HUES48 (cell line): ENCODE measurements at regions not wholly inside any gene's neighbourhood (a gene's known extent, or its start where the extent isn't known, plus 50 kb on each side); places are given as distances from the start of the nearest gene placed in this dataset.

Source experiments
- H3K27ac ChIP-seq: one replicate; pipeline ENCODE4 v1.7.0; 2013; ENCODE audit warnings: low read depth, low read length, inconsistent platforms
- H3K27me3 ChIP-seq: 2 replicates; pipeline ENCODE4 v1.6.1; 2013; ENCODE audit warnings: mild to moderate bottlenecking, low read length; ENCODE audit not compliant: control insufficient read depth, insufficient read depth
- H3K36me3 ChIP-seq: 2 replicates; pipeline ENCODE4 v1.6.1; 2013; ENCODE audit warnings: low read length; ENCODE audit not compliant: control insufficient read depth, insufficient read depth
- H3K4me1 ChIP-seq: 2 replicates; pipeline ENCODE4 v1.6.1; 2013; ENCODE audit warnings: mild to moderate bottlenecking, low read length; ENCODE audit not compliant: control insufficient read depth, insufficient read depth
- H3K4me3 ChIP-seq: 2 replicates; pipeline ENCODE4 v1.5.1; 2013; ENCODE audit warnings: mild to moderate bottlenecking, low read depth, low read length
- H3K9ac ChIP-seq: 2 replicates; pipeline ENCODE4 v1.6.1; 2013; ENCODE audit warnings: mild to moderate bottlenecking, low read depth, low read length, moderate library complexity
- H3K9me3 ChIP-seq: 2 replicates; pipeline ENCODE4 v1.6.1; 2013; ENCODE audit warnings: low read length; ENCODE audit not compliant: control insufficient read depth, insufficient read depth

- H3K9ac ChIP-seq = no peak overlapping the region
- H3K27me3 ChIP-seq = no peaks in the 10 kb centered on the region
- H3K27ac ChIP-seq = no peak overlapping the region
- H3K9me3 ChIP-seq = no peaks in the 10 kb centered on the region
- H3K36me3 ChIP-seq = no peaks in the 10 kb centered on the region
- H3K4me1 ChIP-seq = no peaks in the 10 kb centered on the region
- H3K4me3 ChIP-seq = no peak overlapping the region
These were observed 63.2 kb upstream of the GUCY1A1 start for GRCh38 chr4:155603360-155603891.

DNA sequence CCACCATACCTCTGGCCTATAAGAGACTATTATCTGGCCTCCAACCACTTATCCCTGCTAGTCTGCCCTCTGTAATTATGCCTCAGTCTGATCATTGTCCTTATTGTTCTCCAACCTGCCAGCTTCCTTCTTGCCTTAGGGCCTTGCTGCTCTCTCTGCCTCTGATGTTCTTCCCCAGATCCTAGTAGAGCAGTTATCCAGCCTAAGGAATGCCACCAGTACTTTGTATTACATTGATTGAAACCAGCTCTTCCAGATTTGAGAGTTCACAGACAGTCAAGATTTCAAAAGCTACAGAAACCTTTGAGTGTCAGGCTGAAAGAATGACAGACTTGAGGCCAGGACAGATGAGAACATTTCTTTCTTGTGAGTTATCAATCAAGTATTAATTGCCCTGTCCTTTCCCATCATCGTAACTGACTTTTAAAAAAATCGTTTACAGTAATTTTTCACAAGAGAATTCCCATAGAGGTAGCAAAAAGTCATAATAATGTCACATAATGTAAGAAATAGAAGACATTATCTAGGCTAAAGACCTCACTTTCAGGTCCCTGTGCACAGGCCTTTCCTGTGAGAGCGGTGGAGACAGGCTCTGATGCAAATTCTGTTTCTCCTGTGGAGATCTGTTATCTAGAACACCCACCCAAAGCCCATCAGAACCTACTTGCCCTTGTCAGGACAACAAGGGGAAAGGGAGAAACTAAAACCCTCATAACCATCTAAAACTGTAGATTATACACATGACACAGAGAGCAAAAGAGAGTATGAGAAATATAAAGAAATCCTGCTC is 64.1 kb upstream of the GUCY1A1 start:
- Histone ChIP-seq H3K27ac (no peak overlapping the region), H3K36me3 (no peaks in the 10 kb centered on the region), H3K4me1 (no peaks in the 10 kb centered on the region), H3K27me3 (no peaks in the 10 kb centered on the region), H3K4me3 (no peak overlapping the region), H3K9ac (no peak overlapping the region), H3K9me3 (no peaks in the 10 kb centered on the region)

DNA sequence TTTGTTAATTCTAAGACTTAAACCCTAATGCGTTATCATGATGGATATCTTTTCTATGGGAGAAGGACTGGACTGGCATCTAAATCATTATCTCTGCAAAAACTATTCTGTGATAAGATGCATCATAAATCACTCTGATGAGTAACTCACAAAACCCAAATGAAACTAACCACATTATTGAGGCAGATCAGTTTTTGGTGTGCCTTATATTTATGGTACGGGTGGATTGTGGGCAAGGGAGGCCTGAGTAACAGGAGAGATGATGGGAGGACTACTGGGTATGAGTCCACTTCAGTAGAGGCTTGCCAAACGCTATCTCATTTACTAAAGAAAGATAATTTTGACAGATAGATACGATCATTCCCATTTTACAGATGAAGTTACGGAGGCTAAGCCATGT is 66.4 kb upstream of the GUCY1A1 start:
- Histone ChIP-seq H3K36me3 (no peaks in the 10 kb centered on the region), H3K4me1 (no peaks in the 10 kb centered on the region), H3K4me3 (no peak overlapping the region), H3K27me3 (no peaks in the 10 kb centered on the region), H3K9ac (no peak overlapping the region), H3K9me3 (no peaks in the 10 kb centered on the region), H3K27ac (no peak overlapping the region)

GRCh38 chr4:155599596-155599995 is 67.1 kb upstream of the GUCY1A1 start:
- Histone ChIP-seq H3K4me3 (no peak overlapping the region), H3K27me3 (no peaks in the 10 kb centered on the region), H3K9me3 (no peaks in the 10 kb centered on the region), H3K9ac (no peak overlapping the region), H3K36me3 (no peaks in the 10 kb centered on the region), H3K4me1 (no peaks in the 10 kb centered on the region), H3K27ac (no peak overlapping the region)

DNA sequence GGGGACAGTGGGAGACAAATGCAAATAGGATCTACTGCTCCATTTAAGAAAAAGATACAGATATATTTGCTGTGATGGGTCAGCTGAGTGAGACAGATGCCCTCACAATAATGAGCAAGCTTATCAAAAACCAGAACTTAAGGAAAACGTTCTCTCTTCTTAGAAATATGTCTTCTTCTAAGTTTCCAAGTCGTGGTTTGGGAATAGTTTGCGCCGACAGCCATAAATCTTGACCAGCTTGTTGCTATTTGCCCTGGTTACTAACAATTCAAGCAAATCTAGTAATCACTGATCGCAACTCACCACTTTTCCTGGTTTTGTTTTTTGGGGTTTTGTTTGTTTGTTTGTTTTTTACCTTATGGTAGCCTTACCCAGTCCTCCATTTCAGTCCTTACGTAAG is 67.6 kb upstream of the GUCY1A1 start:
- Histone ChIP-seq H3K27me3 (no peaks in the 10 kb centered on the region), H3K36me3 (no peaks in the 10 kb centered on the region), H3K4me1 (no peaks in the 10 kb centered on the region), H3K9ac (no peak overlapping the region), H3K4me3 (no peak overlapping the region), H3K9me3 (no peaks in the 10 kb centered on the region), H3K27ac (no peak overlapping the region)

DNA sequence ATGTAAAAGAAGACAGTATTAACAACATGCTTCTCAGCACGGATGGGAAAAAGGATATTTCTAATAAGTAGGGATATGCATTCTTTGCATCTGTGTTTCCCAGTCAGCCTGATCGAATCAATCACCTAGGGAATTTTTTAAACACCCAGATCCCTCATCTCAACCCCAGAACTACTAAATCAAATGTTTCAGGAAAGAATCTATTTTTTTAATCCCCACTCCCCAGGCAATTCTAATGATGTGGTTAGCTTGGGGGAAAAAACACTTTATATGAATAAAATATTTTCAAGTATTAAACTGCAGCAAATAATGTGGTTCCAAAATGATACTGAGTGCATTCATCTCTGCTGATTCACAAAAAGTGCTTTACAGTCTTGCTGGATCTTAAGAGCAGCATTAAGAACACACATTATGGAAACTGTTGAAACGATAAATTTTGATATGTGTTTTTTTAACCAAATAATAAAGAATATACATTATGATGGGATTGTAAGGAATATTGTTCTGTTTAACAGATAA is 68.7 kb upstream of the GUCY1A1 start:
- Histone ChIP-seq H3K9ac (no peak overlapping the region), H3K4me1 (no peaks in the 10 kb centered on the region), H3K9me3 (no peaks in the 10 kb centered on the region), H3K36me3 (no peaks in the 10 kb centered on the region), H3K27me3 (no peaks in the 10 kb centered on the region), H3K4me3 (no peak overlapping the region), H3K27ac (no peak overlapping the region)

GRCh38 chr4:155597281-155597680 is 69.4 kb upstream of the GUCY1A1 start:
- no peak overlapping the region for H3K27ac ChIP-seq
- no peak overlapping the region for H3K9ac ChIP-seq
- no peaks in the 10 kb centered on the region for H3K36me3 ChIP-seq
- H3K27me3 ChIP-seq = no peaks in the 10 kb centered on the region
- H3K4me3 ChIP-seq = no peak overlapping the region
- no peaks in the 10 kb centered on the region for H3K4me1 ChIP-seq
- no peaks in the 10 kb centered on the region for H3K9me3 ChIP-seq

- Histone ChIP-seq H3K4me3 (no peak overlapping the region), H3K4me1 (no peaks in the 10 kb centered on the region), H3K9ac (no peak overlapping the region), H3K9me3 (no peaks in the 10 kb centered on the region), H3K36me3 (no peaks in the 10 kb centered on the region), H3K27me3 (no peaks in the 10 kb centered on the region), H3K27ac (no peak overlapping the region)
These were observed 72.9 kb upstream of the GUCY1A1 start for GRCh38 chr4:155593793-155594192.

DNA sequence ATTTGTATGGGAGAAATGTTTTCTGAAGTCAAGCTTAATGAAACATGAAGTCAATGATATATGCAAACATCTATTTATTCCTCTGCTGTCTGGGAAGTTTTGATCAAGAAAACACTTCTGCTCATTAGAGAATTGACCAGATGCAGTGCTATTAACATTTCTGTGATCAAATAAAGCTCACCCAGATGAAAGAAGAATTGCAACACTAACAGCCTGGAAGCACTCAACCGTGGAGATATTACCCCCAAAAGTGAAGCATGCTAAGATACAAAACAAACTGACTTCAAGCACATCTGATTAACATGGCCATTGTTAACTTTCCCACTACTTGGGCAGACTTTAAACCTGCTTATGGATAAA is 73.7 kb upstream of the GUCY1A1 start:
- Histone ChIP-seq H3K9me3 (no peaks in the 10 kb centered on the region), H3K27me3 (no peaks in the 10 kb centered on the region), H3K4me1 (no peaks in the 10 kb centered on the region), H3K9ac (no peak overlapping the region), H3K36me3 (no peaks in the 10 kb centered on the region), H3K27ac (no peak overlapping the region), H3K4me3 (no peak overlapping the region)

- Histone ChIP-seq H3K27ac (no peak overlapping the region), H3K4me3 (no peak overlapping the region), H3K36me3 (no peaks in the 10 kb centered on the region)
These were observed 74.3 kb upstream of the GUCY1A1 start for GRCh38 chr4:155592179-155592937.

DNA sequence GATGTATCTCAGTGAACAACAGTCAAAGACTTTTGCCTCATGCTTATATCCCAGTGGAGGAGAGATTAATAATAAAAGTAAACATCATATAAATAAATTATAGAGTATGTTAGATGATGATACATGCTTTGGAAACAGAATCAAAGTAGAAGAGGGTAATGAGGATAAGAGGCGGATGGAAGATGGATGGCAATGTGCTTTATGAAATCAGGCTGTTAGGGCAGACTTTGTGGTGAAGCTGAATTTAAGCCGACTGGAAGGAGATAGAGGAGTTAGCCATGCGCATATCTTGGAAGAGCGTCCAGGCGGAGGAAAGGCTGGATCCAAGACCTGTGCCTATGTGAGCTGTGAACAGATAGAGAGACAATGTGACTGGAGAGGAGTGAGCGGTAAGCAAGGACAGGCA is 74.9 kb upstream of the GUCY1A1 start:
- Histone ChIP-seq H3K9ac (no peak overlapping the region), H3K4me3 (no peak overlapping the region), H3K9me3 (no peaks in the 10 kb centered on the region), H3K27me3 (no peaks in the 10 kb centered on the region), H3K36me3 (no peaks in the 10 kb centered on the region), H3K27ac (no peak overlapping the region), H3K4me1 (no peaks in the 10 kb centered on the region)

More at GRCh38 chr4:155592179-155592937, 74.3 kb upstream of the GUCY1A1 start:
- H3K9me3 ChIP-seq = no peaks in the 10 kb centered on the region
- no peaks in the 10 kb centered on the region for H3K4me1 ChIP-seq
- H3K27me3 ChIP-seq = no peaks in the 10 kb centered on the region
- no peak overlapping the region for H3K9ac ChIP-seq
